HL-60 (cell line): ENCODE measurements at regions not wholly inside any gene's neighbourhood (a gene's known extent, or its start where the extent isn't known, plus 50 kb on each side); places are given as distances from the start of the nearest gene placed in this dataset.

Experiments used
- DNase-seq, 2 experiments: peaks; one replicate each; pipeline ENCODE4 v3.0.0-alpha.2; 2010 to 2020; ENCODE audit warnings: low read depth in 1 of 2, low spot score in 1 of 2
- H3K27ac ChIP-seq: fragments of 250-450 bp; sonication (Bioruptor Pico); replicated peaks from 2 replicates; pipeline ENCODE4 v1.5.1; 2020; ENCODE audit warnings: mild to moderate bottlenecking, moderate library complexity
- H3K27me3 ChIP-seq: fragments of 250-450 bp; sonication (Bioruptor Pico); 2 replicates; pipeline ENCODE4 v1.5.1; 2021; ENCODE audit warnings: mild to moderate bottlenecking, moderate library complexity; ENCODE audit not compliant: insufficient read depth, poor library complexity, severe bottlenecking
- H3K4me3 ChIP-seq: replicated peaks from 2 replicates; pipeline ENCODE4 v1.5.1; 2011; ENCODE audit warnings: mild to moderate bottlenecking, control low read depth, low read length; ENCODE audit not compliant: insufficient read depth
- CTCF ChIP-seq: IDR thresholded peaks from one replicate; pipeline ENCODE4 v1.5.1; 2011; ENCODE audit warnings: low read length, control low read depth, inconsistent platforms; ENCODE audit not compliant: insufficient read depth
- GABPA ChIP-seq: IDR thresholded peaks from 2 replicates; pipeline ENCODE4 v1.6.1; 2012; ENCODE audit warnings: low read depth
- POLR2AphosphoS5 ChIP-seq: IDR thresholded peaks from 2 replicates; pipeline ENCODE4 v1.6.1; 2012; ENCODE audit warnings: low read depth
- REST ChIP-seq: IDR thresholded peaks from 2 replicates; pipeline ENCODE4 v1.6.1; 2012; ENCODE audit warnings: low read depth; ENCODE audit not compliant: insufficient replicate concordance
- SPI1 ChIP-seq: IDR thresholded peaks from 2 replicates; pipeline ENCODE4 v1.6.1; 2012; ENCODE audit warnings: low read depth, mild to moderate bottlenecking, borderline replicate concordance

- no peaks in the 10 kb centered on the region for H3K27me3 ChIP-seq
- DNase-seq = no peak
- TF ChIP-seq POLR2AphosphoS5 (no peak), SPI1 (no peak), GABPA (no peak), CTCF (no peak)
Observed at GRCh38 chr6:40780637-40781036, 193.5 kb upstream of the LRFN2 start.

GRCh38 chr6:40779409-40779808 is 192.2 kb upstream of the LRFN2 start:
- no peaks in the 10 kb centered on the region for H3K27me3 ChIP-seq
- TF ChIP-seq POLR2AphosphoS5 = no peak
- TF ChIP-seq CTCF = no peak
- no peak for TF ChIP-seq SPI1
- TF ChIP-seq REST = no peak
- no peak for TF ChIP-seq GABPA
- no peak overlapping the region for H3K27ac ChIP-seq
- H3K4me3 ChIP-seq = no peak overlapping the region
- no peak for DNase-seq

More at GRCh38 chr6:40780637-40781036, 193.5 kb upstream of the LRFN2 start:
- Histone ChIP-seq H3K4me3 (no peak overlapping the region), H3K27ac (no peak overlapping the region)

GRCh38 chr6:40778918-40779317 is 191.8 kb upstream of the LRFN2 start:
- TF ChIP-seq GABPA (no peak), POLR2AphosphoS5 (no peak), CTCF (no peak), REST (no peak), SPI1 (no peak)
- Histone ChIP-seq H3K4me3 (no peak overlapping the region), H3K27ac (no peak overlapping the region), H3K27me3 (no peaks in the 10 kb centered on the region)
- no peak for DNase-seq

- Histone ChIP-seq H3K27ac (no peak overlapping the region), H3K4me3 (no peak overlapping the region), H3K27me3 (no peaks in the 10 kb centered on the region)
- TF ChIP-seq GABPA (no peak), SPI1 (no peak), POLR2AphosphoS5 (no peak), REST (no peak)
- no peak for DNase-seq
Observed at GRCh38 chr6:40778196-40778595, 191.0 kb upstream of the LRFN2 start.
